ENCODE measurements at regions not wholly inside any gene's neighbourhood (a gene's known extent, or its start where the extent isn't known, plus 50 kb on each side); places are given as distances from the start of the nearest gene placed in this dataset.
"Not testable (repeated sequence)": the region's sequence is repeated elsewhere in the genome, so short reads cannot be mapped to it uniquely, and the experiment has no call there.

- DNase-seq, result no peak
Observed at GRCh38 chrX:112359906-112360305, 277.3 kb upstream of the TRPC5 start.

GRCh38 chrX:112355931-112356330, 273.4 kb upstream of the TRPC5 start:
- DNase-seq, result no peak

- no peak for DNase-seq
Observed at GRCh38 chrX:112341598-112341997, 259.0 kb upstream of the TRPC5 start.

GRCh38 chrX:112313201-112313600, 230.6 kb upstream of the TRPC5 start:
- no peak for DNase-seq

- no peak for DNase-seq
Observed at GRCh38 chrX:112306027-112306426, 223.5 kb upstream of the TRPC5 start.

DNA sequence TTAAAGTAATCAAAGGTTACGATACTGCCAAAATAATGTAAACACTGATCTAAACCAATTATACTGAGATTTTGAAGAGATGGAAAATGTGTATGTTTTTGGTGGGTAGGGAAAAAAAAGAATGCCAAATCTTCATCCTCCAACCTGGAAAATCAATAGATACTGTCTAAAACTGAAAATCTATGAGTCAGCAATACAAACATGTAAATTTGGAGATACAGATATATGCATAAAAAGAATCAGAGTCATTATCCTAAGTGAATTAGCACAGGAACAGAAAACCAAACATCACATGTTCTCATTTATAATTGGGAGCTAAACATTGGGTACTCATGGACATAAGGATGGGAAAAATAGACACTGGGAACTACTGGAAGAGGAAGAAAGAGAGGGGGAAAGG, 197.4 kb upstream of the TRPC5 start:
- no peak for DNase-seq

DNA sequence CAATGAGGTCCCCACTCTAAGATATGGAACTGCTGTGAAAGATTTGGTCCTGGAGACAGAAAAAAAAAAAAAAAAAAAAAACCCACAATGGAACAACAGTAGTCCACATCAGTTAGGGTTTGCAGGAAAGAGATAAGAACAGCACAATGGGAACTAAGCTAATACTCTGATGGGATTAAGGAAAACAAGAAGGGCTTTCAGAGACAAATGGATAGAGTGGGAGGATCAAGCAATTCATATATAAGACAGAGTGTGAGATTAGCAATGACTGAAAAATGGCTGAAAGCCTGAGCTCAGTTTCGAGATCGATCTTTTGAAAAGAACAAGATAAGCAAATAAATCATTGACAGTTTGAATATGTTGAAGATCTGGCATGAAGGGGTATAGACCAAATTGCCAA, 188.4 kb upstream of the TRPC5 start:
- no peak for DNase-seq

DNA sequence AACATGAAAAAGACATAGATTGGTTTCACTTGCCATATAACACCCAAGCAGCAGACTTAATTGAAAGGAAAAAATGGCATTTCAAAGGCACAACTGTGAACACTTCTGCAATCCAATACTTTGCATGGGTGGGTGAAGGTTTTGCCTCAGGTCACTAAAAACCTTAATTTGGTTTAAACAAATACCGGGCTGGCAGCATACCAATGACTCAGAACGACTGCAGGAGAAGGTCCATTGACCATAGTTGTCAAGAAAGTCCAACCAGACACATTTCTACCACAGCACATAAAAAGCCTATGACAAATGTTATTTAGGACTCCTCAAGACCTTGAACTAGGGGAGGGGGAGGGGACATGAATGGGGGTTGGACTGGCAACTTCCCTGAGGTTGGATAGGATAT, 183.6 kb upstream of the TRPC5 start:
- DNase-seq, result no peak

- DNase-seq, result no peak
Observed at GRCh38 chrX:112259375-112259774, 176.8 kb upstream of the TRPC5 start.

DNA sequence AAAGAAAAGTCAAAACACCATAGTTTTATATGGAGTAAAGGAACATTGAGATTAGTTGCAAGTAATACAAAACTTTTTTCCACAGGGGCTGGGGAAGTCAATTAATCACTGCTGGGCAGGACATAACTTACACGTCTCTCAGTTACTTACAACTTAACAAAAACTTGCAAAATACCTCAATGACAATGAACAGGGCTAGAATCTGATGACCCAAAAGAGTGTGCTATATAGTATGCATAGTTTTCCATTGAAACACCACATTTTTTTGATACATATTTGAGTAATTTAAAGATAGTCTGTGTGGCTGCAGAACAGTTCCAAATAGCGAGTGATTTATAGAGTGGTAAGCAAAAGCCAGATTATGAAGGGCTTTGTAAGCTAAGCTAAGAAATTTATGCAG, 172.3 kb upstream of the TRPC5 start:
- no peak for DNase-seq

DNA sequence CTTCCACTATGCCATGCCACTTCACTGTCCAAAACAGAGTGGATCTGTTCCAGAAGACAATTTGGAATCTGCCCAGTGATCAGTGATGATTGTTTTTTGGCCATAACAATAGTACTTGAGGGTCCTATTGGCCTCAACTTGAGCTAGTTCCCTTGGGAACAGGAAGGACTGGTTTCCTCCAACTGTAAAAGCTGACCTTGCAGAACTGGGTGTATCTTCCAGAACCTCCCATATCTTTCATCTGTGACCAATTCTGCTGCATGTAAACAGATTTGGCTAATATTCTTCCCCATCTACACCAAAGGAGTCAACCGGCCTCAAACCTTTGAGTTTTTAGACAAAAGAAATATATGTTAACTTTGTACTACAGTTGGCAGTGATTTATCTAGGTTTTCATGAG, 165.1 kb upstream of the TRPC5 start:
- no peak for DNase-seq

- no peak for DNase-seq
Observed at GRCh38 chrX:112235547-112235946, 153.0 kb upstream of the TRPC5 start.

GRCh38 chrX:112233164-112233563, 150.6 kb upstream of the TRPC5 start:
- no peak for DNase-seq

DNA sequence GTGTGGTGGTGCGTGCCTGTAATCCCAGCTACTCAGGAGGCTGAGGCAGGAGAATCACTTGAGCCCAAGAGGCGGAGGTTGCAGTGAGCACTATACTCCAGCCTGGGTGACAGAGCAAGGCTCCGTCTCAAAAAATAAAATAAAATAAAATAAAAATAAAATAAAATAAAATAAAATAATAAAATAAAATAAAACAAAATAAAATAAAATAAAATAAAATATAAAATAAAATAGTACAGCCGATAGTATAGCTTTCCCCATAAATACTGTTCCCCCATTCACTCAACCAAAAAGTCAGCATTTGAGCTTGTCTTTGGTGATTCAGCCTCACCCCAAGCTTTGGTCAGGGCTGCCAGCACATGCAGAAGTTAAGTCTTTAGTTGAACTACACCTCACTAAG, 144.2 kb upstream of the TRPC5 start:
- DNase-seq, result not testable (repeated sequence)

- DNase-seq, result no peak
Observed at GRCh38 chrX:112223391-112223790, 140.8 kb upstream of the TRPC5 start.

GRCh38 chrX:112218388-112218787, 135.8 kb upstream of the TRPC5 start:
- no peak for DNase-seq

- no peak for DNase-seq
Observed at GRCh38 chrX:112211459-112211858, 128.9 kb upstream of the TRPC5 start.

- no peak for DNase-seq
Observed at GRCh38 chrX:112197840-112198239, 115.3 kb upstream of the TRPC5 start.

DNA sequence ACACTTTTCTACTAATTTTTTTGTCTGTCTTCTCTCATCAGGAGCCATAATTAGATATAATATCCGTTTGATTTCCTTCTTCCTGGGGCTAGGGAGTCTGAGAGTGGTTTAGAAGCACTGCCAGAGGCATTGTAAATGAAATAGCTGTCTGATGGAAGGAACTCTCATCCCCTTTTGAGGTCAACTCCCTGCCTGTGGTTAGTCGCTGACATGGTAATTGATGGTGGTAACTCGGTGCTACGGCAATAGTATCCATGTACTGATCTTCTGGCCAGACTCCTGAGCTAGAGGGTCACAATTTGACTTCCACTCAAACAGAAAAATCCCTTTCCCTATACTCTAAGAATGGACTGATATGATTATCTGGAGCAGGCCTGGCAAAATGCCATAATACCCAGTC, 108.1 kb upstream of the TRPC5 start:
- DNase-seq, result no peak

- not testable (repeated sequence) for DNase-seq
Observed at GRCh38 chrX:112181361-112181760, 98.8 kb upstream of the TRPC5 start.

DNA sequence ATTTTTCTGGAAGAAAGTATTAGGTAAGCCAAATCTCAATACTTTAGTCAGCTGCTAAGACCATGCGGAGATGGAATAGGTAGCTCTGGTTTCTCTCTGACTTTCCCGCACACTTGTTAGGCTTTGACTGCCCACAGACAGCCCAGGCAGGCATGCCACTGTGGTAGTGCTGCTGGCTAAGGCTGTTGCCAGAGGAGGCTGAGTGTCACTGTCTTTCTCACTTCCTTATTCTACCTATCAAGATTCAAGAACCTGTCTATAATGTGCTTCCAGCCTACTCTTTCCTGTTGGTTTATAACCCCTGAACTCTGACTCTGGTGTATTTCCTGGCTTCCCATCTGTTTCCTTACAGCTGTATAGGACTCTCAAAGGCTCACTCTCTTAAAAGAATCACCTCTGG, 81.8 kb upstream of the TRPC5 start:
- no peak for DNase-seq

DNA sequence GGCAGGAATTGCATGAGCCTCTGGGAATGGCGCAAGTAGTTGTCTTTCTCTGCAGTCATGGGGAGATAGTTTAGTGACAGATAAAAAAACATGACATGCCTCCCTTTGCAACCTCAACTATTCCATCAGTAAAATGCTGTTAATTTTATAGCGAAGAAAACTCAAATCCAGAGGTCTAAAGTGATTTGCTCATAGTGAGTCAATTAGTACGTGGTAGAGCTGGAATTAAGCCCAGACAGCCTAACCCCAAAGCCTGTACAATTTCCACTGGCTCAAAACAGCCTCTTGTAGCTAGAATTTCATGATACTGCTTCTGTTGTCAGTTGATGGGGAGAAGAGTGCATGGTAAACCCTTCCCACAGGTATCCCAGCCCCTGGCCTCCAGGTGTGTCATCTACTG, 81.3 kb upstream of the TRPC5 start:
- no peak for DNase-seq

- DNase-seq, result no peak
Observed at GRCh38 chrX:112148397-112148796, 65.8 kb upstream of the TRPC5 start.

DNA sequence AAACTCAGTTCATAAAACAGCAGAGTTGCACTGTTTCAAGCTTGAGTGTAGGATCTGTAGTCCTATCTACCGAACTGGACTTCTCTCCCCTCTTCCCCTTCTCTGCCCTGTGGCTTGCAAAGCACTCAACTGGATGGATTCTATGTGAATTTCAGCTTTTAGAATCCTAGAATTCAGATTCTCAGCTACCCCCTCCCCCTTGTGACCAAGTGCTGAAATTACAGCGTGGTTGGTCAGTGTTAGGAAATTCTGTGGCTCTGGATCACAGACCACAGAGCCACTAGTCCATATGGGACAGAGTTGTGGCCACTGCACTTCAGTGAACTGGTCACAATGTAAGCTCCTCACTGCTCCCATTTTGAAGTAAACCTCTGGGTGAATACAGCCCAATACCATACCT, 64.6 kb upstream of the TRPC5 start:
- DNase-seq, result peak; percentile 0 to 3

- DNase-seq, result no peak
Observed at GRCh38 chrX:112137276-112137675, 54.7 kb upstream of the TRPC5 start.

Measured in NCI-H526 (cell line).